Stimulated activated CD8-positive, alpha-beta memory T cell treated with anti-CD3 and anti-CD28 coated beads, Interleukin-15, amount 100 ng/mL, for 1 hour (primary cell): ENCODE measurements at regions not wholly inside any gene's neighbourhood (a gene's known extent, or its start where the extent isn't known, plus 50 kb on each side); places are given as distances from the start of the nearest gene placed in this dataset.

Experiments used
- DNase-seq: peaks from one replicate; pipeline ENCODE4 v3.0.0-alpha.2; 2020; ENCODE audit warnings: low read depth

GRCh38 chr4:128527946-128528576, 240.4 kb upstream of the PGRMC2 start:
- no peak for DNase-seq

- DNase-seq: no peak
Observed at GRCh38 chr4:128527351-128527750, 239.7 kb upstream of the PGRMC2 start.

- no peak for DNase-seq
Observed at GRCh38 chr4:128525992-128526630, 238.5 kb upstream of the PGRMC2 start.

- no peak for DNase-seq
Observed at GRCh38 chr4:128525387-128525786, 237.8 kb upstream of the PGRMC2 start.

- DNase-seq: no peak
Observed at GRCh38 chr4:128524311-128524710, 236.7 kb upstream of the PGRMC2 start.

GRCh38 chr4:128521648-128522111, 234.1 kb upstream of the PGRMC2 start:
- no peak for DNase-seq

- no peak for DNase-seq
Observed at GRCh38 chr4:128521156-128521555, 233.5 kb upstream of the PGRMC2 start.

- DNase-seq: no peak
Observed at GRCh38 chr4:128519163-128519830, 231.7 kb upstream of the PGRMC2 start.

GRCh38 chr4:128517739-128518510, 230.3 kb upstream of the PGRMC2 start:
- DNase-seq: no peak

- DNase-seq: no peak
Observed at GRCh38 chr4:128517096-128517738, 229.6 kb upstream of the PGRMC2 start.

GRCh38 chr4:128516301-128516969, 228.8 kb upstream of the PGRMC2 start:
- DNase-seq: no peak

- no peak for DNase-seq
Observed at GRCh38 chr4:128513664-128514484, 226.3 kb upstream of the PGRMC2 start.

- no peak for DNase-seq
Observed at GRCh38 chr4:128512767-128513322, 225.2 kb upstream of the PGRMC2 start.

GRCh38 chr4:128512161-128512560, 224.5 kb upstream of the PGRMC2 start:
- DNase-seq: no peak

- DNase-seq: no peak
Observed at GRCh38 chr4:128510850-128511249, 223.2 kb upstream of the PGRMC2 start.

- no peak for DNase-seq
Observed at GRCh38 chr4:128502818-128503527, 215.4 kb upstream of the PGRMC2 start.

- no peak for DNase-seq
Observed at GRCh38 chr4:128501239-128501638, 213.6 kb upstream of the PGRMC2 start.

- DNase-seq: no peak
Observed at GRCh38 chr4:128488055-128488705, 200.6 kb upstream of the PGRMC2 start.

GRCh38 chr4:128484896-128485295, 197.3 kb upstream of the PGRMC2 start:
- no peak for DNase-seq
